Mesenchymal stem cell (in vitro differentiated cells and primary cell): ENCODE measurements at regions not wholly inside any gene's neighbourhood (a gene's known extent, or its start where the extent isn't known, plus 50 kb on each side); places are given as distances from the start of the nearest gene placed in this dataset.
A peak's percentile ranks its signal among the peaks of the same experiment; 100 is the strongest.

ENCODE experiments used
- DNase-seq: peaks from one replicate; pipeline ENCODE4 v3.0.0-alpha.2; 2013
- H2AFZ ChIP-seq: one replicate; pipeline ENCODE4 v1.6.1; 2013; ENCODE audit warnings: low read depth, mild to moderate bottlenecking, control low read depth, inconsistent platforms, low read length, moderate library complexity
- H2AK5ac ChIP-seq: 2 replicates; pipeline ENCODE4 v1.6.1; 2013; ENCODE audit warnings: low read length, moderate library complexity, mild to moderate bottlenecking, inconsistent platforms; ENCODE audit not compliant: severe bottlenecking
- H2BK120ac ChIP-seq: one replicate; pipeline ENCODE4 v1.6.1; 2013; ENCODE audit warnings: low read depth, mild to moderate bottlenecking, inconsistent platforms, low read length, moderate library complexity
- H2BK12ac ChIP-seq, 2 experiments: one replicate each; pipeline ENCODE4 v1.6.1; 2013; ENCODE audit warnings: inconsistent platforms in 2 of 2, low read length in 2 of 2, mild to moderate bottlenecking in 2 of 2, moderate library complexity in 2 of 2, control low read depth in 1 of 2
- H2BK15ac ChIP-seq: one replicate; pipeline ENCODE4 v1.6.1; 2013; ENCODE audit warnings: mild to moderate bottlenecking, low read depth, inconsistent platforms; ENCODE audit not compliant: poor library complexity, severe bottlenecking
- H2BK5ac ChIP-seq: 2 replicates; pipeline ENCODE4 v1.6.1; 2013; ENCODE audit warnings: low read depth, mild to moderate bottlenecking, low read length, control low read depth, inconsistent platforms; ENCODE audit not compliant: poor library complexity, severe bottlenecking
- H3K14ac ChIP-seq, 2 experiments: one replicate each; pipeline ENCODE4 v1.6.1; 2013; ENCODE audit warnings: inconsistent platforms in 2 of 2, low read length in 2 of 2, control low read depth in 1 of 2, mild to moderate bottlenecking in 1 of 2, moderate library complexity in 1 of 2
- H3K18ac ChIP-seq, 2 experiments: one replicate each; pipeline ENCODE4 v1.6.1; 2013; ENCODE audit warnings: inconsistent platforms in 2 of 2, low read length in 2 of 2, control low read depth in 1 of 2, low read depth in 1 of 2, mild to moderate bottlenecking in 1 of 2
- H3K23ac ChIP-seq, 2 experiments: one replicate each; pipeline ENCODE4 v1.6.1; 2013; ENCODE audit warnings: inconsistent platforms in 2 of 2, low read length in 2 of 2, mild to moderate bottlenecking in 2 of 2, moderate library complexity in 2 of 2, control low read depth in 1 of 2
- H3K27ac ChIP-seq: 2 replicates; pipeline ENCODE4 v1.5.1; 2013; ENCODE audit warnings: mild to moderate bottlenecking, moderate library complexity, low read length, control low read depth, inconsistent platforms; ENCODE audit not compliant: poor library complexity, severe bottlenecking
- H3K27me3 ChIP-seq, 2 experiments: 2 replicates each; pipeline versions ENCODE4 v1.6.1 to v1.7.0; 2013; ENCODE audit warnings: low read length in 2 of 2, mild to moderate bottlenecking in 2 of 2, moderate library complexity in 2 of 2, control low read depth in 1 of 2, inconsistent platforms in 1 of 2; ENCODE audit not compliant: control insufficient read depth in 1 of 2, insufficient read depth in 1 of 2
- H3K36me3 ChIP-seq, 2 experiments: 2 replicates each; pipeline versions ENCODE4 v1.6.1 to v1.7.0; 2013; ENCODE audit warnings: low read length in 2 of 2, control low read depth in 1 of 2, inconsistent platforms in 1 of 2, low read depth in 1 of 2, mild to moderate bottlenecking in 1 of 2; ENCODE audit not compliant: insufficient read depth in 2 of 2, control insufficient read depth in 1 of 2
- H3K4ac ChIP-seq, 2 experiments: one replicate each; pipeline ENCODE4 v1.6.1; 2013; ENCODE audit warnings: inconsistent platforms in 2 of 2, low read length in 2 of 2, mild to moderate bottlenecking in 2 of 2, moderate library complexity in 2 of 2, control low read depth in 1 of 2, low read depth in 1 of 2
- H3K4me1 ChIP-seq: 2 replicates; pipeline ENCODE4 v1.6.1; 2013; ENCODE audit warnings: low read depth, low read length, control low read depth; ENCODE audit not compliant: control insufficient read depth, insufficient read depth
- H3K4me2 ChIP-seq: 2 replicates; pipeline ENCODE4 v1.6.1; 2013; ENCODE audit warnings: low read length, mild to moderate bottlenecking, inconsistent platforms; ENCODE audit not compliant: poor library complexity, severe bottlenecking
- H3K4me3 ChIP-seq, 2 experiments: 2 replicates each; pipeline versions ENCODE4 v1.5.1 to v1.7.0; 2013; ENCODE audit warnings: low read length in 2 of 2, mild to moderate bottlenecking in 2 of 2, control low read depth in 1 of 2, low read depth in 1 of 2; ENCODE audit not compliant: insufficient read depth in 1 of 2
- H3K79me1 ChIP-seq: replicated peaks from 2 replicates; pipeline ENCODE4 v1.6.1; 2013; ENCODE audit warnings: mild to moderate bottlenecking, control low read depth, low read length, inconsistent platforms; ENCODE audit not compliant: poor library complexity, severe bottlenecking
- H3K9ac ChIP-seq: 2 replicates; pipeline ENCODE4 v1.7.0; 2013; ENCODE audit warnings: mild to moderate bottlenecking, low read length, moderate library complexity
- H3K9me3 ChIP-seq: 2 replicates; pipeline ENCODE4 v1.7.0; 2013; ENCODE audit warnings: mild to moderate bottlenecking, low read length; ENCODE audit not compliant: control insufficient read depth
- H4K8ac ChIP-seq: one replicate; pipeline ENCODE4 v1.6.1; 2013; ENCODE audit warnings: inconsistent platforms, mild to moderate bottlenecking, low read length, moderate library complexity
- H4K91ac ChIP-seq: one replicate; pipeline ENCODE4 v1.6.1; 2013; ENCODE audit warnings: mild to moderate bottlenecking, low read length, inconsistent platforms
- WGBS: methylation state at CpG from one replicate; pipeline ENCODE4 v1.1.7; 2013; ENCODE audit warnings: mixed read lengths; 5-methylcytosine and 5-hydroxymethylcytosine counted together

- 100% methylated on average over 2 of the region's 2 CpGs for WGBS
- Histone ChIP-seq H2AK5ac (no peak overlapping the region), H3K18ac (no peak overlapping the region), H2BK15ac (no peak overlapping the region), H3K4me2 (no peak overlapping the region), H3K23ac (no peak overlapping the region), H4K8ac (no peak overlapping the region), H2AFZ (no peak overlapping the region), H2BK12ac (no peak overlapping the region), H3K27ac (no peak overlapping the region), H3K14ac (no peak overlapping the region), H3K9me3 (no peaks in the 10 kb centered on the region), H3K4ac (no peak overlapping the region), H3K4me3 (no peak overlapping the region), H3K9ac (no peak overlapping the region), H3K36me3 (no peaks in the 10 kb centered on the region), H2BK120ac (no peak overlapping the region), H3K79me1 (no peaks in the 10 kb centered on the region), H2BK5ac (no peak overlapping the region), H4K91ac (no peak overlapping the region), H3K27me3 (no peaks in the 10 kb centered on the region), H3K4me1 (no peaks in the 10 kb centered on the region)
- no peak for DNase-seq
Measured at GRCh38 chr4:174435974-174436373, 86.3 kb downstream of the HPGD start.

DNA sequence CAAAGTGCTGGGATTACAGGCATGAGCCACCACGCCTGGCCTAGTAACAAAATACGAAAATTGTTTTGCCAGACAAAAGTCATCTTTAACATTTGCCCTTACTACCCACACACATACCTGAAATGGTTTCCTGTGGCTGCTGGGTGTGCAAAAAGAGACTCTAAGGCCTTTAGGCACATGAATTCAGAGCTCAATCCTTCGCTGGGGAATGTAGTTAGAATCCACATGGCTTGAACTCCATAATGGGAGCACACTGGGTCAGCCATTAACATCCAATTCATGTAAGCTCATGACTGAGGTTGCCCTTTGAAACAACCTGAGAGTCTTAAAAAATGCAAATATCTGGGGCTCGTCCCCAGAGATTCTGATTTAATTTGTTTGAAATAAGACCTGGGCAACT, 87.8 kb downstream of the HPGD start:
- Histone ChIP-seq H3K9ac (no peak overlapping the region), H3K4me1 (no peaks in the 10 kb centered on the region), H2BK12ac (no peak overlapping the region), H4K8ac (no peak overlapping the region), H2BK5ac (no peak overlapping the region), H4K91ac (peak overlapping the region; percentile 41), H3K36me3 (no peaks in the 10 kb centered on the region), H3K4me2 (no peak overlapping the region), H3K79me1 (no peaks in the 10 kb centered on the region), H2BK15ac (no peak overlapping the region), H2AK5ac (no peak overlapping the region), H2AFZ (no peak overlapping the region), H3K27ac (no peak overlapping the region), H3K4me3 (no peak overlapping the region), H2BK120ac (no peak overlapping the region), H3K9me3 (no peaks in the 10 kb centered on the region), H3K4ac (no peak overlapping the region), H3K14ac (no peak overlapping the region), H3K18ac (no peak overlapping the region), H3K27me3 (no peaks in the 10 kb centered on the region), H3K23ac (no peak overlapping the region)
- 89% methylated on average over 3 of the region's 4 CpGs for WGBS
- DNase-seq = no peak

GRCh38 chr4:174430576-174430975, 91.7 kb downstream of the HPGD start:
- Histone ChIP-seq H3K27ac (no peak overlapping the region), H4K8ac (no peak overlapping the region), H2AFZ (no peak overlapping the region), H2BK120ac (no peak overlapping the region), H3K14ac (no peak overlapping the region), H3K36me3 (no peaks in the 10 kb centered on the region), H2BK5ac (no peak overlapping the region), H3K27me3 (no peaks in the 10 kb centered on the region), H3K4me2 (no peak overlapping the region), H4K91ac (no peak overlapping the region), H3K4me3 (no peak overlapping the region), H2BK12ac (no peak overlapping the region), H2BK15ac (no peak overlapping the region), H2AK5ac (no peak overlapping the region), H3K18ac (no peak overlapping the region), H3K23ac (no peak overlapping the region), H3K4me1 (peaks cover 1% of the 10 kb centered on the region), H3K4ac (no peak overlapping the region), H3K9ac (no peak overlapping the region), H3K79me1 (no peaks in the 10 kb centered on the region), H3K9me3 (no peaks in the 10 kb centered on the region)
- WGBS = 89% methylated on average over 4 of the region's 4 CpGs
- no peak for DNase-seq

DNA sequence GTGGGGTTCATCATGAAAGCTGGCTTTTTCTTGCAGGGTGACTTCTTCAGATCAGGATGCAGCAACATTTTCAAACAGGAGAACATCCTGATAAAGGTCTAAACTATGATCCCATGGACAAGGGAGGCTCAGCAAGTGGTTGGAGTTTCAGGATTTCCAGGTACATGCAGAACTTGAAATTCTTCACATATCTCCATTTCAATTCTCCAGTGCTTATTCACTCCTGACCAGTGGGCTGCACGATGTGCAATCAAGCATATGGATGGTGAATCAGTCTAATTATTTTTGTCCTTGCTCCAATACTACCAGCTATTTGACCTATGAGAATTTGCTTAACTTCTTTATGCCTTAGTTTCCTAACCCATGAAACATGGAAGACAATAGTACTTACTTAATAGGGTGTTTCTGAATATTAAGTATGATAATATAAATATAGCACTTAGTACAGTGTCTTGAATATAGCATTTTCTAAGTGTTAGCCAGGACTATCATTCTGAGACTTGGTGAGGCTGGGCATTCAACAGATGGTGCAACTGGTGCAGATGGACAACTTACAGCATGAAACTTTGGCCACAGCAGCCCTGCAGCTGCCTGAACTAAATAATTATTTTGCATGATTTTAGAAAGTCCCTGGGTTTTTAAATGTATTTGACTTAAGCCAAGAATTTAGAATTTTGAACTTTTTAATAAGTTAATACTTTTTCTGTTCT, 92.4 kb downstream of the HPGD start:
- Histone ChIP-seq H2BK120ac (no peak overlapping the region), H4K8ac (no peak overlapping the region), H3K4me1 (peaks cover 1% of the 10 kb centered on the region), H3K4me3 (no peak overlapping the region), H3K27ac (peak overlapping the region; percentile 53), H3K27me3 (no peaks in the 10 kb centered on the region), H3K14ac (no peak overlapping the region), H2AK5ac (no peak overlapping the region), H3K23ac (no peak overlapping the region), H3K36me3 (no peaks in the 10 kb centered on the region), H3K4ac (no peak overlapping the region), H2BK12ac (no peak overlapping the region), H2BK15ac (no peak overlapping the region), H2BK5ac (no peak overlapping the region), H3K9me3 (no peaks in the 10 kb centered on the region), H4K91ac (no peak overlapping the region), H2AFZ (no peak overlapping the region), H3K18ac (no peak overlapping the region), H3K4me2 (no peak overlapping the region), H3K79me1 (no peaks in the 10 kb centered on the region), H3K9ac (no peak overlapping the region)
- DNase-seq = no peak
- 100% methylated on average over 1 of the region's 1 CpG for WGBS
